HUES48 (cell line): ENCODE measurements at regions not wholly inside any gene's neighbourhood (a gene's known extent, or its start where the extent isn't known, plus 50 kb on each side); places are given as distances from the start of the nearest gene placed in this dataset.
"Not testable (repeated sequence)": the region's sequence is repeated elsewhere in the genome, so short reads cannot be mapped to it uniquely, and the experiment has no call there.

Experiments
- H3K27ac ChIP-seq: one replicate; pipeline ENCODE4 v1.7.0; 2013; ENCODE audit warnings: low read depth, low read length, inconsistent platforms
- H3K27me3 ChIP-seq: 2 replicates; pipeline ENCODE4 v1.6.1; 2013; ENCODE audit warnings: mild to moderate bottlenecking, low read length; ENCODE audit not compliant: control insufficient read depth, insufficient read depth
- H3K36me3 ChIP-seq: 2 replicates; pipeline ENCODE4 v1.6.1; 2013; ENCODE audit warnings: low read length; ENCODE audit not compliant: control insufficient read depth, insufficient read depth
- H3K4me1 ChIP-seq: 2 replicates; pipeline ENCODE4 v1.6.1; 2013; ENCODE audit warnings: mild to moderate bottlenecking, low read length; ENCODE audit not compliant: control insufficient read depth, insufficient read depth
- H3K4me3 ChIP-seq: 2 replicates; pipeline ENCODE4 v1.5.1; 2013; ENCODE audit warnings: mild to moderate bottlenecking, low read depth, low read length
- H3K9ac ChIP-seq: 2 replicates; pipeline ENCODE4 v1.6.1; 2013; ENCODE audit warnings: mild to moderate bottlenecking, low read depth, low read length, moderate library complexity
- H3K9me3 ChIP-seq: 2 replicates; pipeline ENCODE4 v1.6.1; 2013; ENCODE audit warnings: low read length; ENCODE audit not compliant: control insufficient read depth, insufficient read depth

DNA sequence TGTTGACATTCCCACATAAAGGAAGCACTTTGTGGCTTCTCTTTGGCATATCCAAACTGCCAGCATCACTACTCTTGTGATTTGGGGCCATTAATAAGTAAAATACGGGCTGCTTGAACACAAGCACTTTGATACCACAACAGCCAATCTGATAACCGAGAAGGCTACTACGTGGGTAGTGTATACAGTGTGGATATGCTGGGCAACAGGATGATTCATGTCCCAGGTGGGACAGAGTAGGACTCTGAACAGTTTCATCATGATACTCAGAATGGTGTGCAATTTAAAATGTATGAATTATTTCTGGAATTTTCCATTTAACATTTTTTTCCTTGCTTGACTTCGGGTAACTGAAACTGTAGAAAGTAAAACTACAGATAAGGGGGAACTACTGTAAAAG is 225.0 kb upstream of the DDHD1 start:
- H3K4me1 ChIP-seq: no peaks in the 10 kb centered on the region
- H3K27ac ChIP-seq: no peak overlapping the region
- H3K9ac ChIP-seq: no peak overlapping the region
- no peak overlapping the region for H3K4me3 ChIP-seq
- H3K9me3 ChIP-seq: no peaks in the 10 kb centered on the region
- no peaks in the 10 kb centered on the region for H3K36me3 ChIP-seq
- H3K27me3 ChIP-seq: no peaks in the 10 kb centered on the region

DNA sequence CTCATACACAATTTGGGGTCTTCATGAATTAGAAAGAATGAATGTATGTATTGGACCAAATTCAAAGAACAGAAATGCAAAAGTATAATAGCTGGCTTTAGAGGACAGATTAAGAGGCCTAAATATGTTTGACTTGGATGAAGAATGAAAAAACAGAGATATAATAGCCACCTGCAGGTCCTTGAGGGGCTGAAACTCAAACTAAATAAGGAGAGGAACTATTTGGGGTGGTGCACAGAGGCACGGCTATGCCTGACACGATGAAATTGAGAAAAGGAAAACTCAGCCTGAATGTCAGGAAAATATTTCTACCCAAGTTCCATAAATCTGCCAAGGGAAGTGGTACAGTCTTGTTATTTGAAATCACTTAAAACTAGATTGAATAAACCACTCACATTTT is 222.9 kb upstream of the DDHD1 start:
- H3K9me3 ChIP-seq: no peaks in the 10 kb centered on the region
- H3K4me3 ChIP-seq: no peak overlapping the region
- H3K4me1 ChIP-seq: no peaks in the 10 kb centered on the region
- no peaks in the 10 kb centered on the region for H3K36me3 ChIP-seq
- H3K27me3 ChIP-seq: no peaks in the 10 kb centered on the region
- no peak overlapping the region for H3K27ac ChIP-seq
- no peak overlapping the region for H3K9ac ChIP-seq

DNA sequence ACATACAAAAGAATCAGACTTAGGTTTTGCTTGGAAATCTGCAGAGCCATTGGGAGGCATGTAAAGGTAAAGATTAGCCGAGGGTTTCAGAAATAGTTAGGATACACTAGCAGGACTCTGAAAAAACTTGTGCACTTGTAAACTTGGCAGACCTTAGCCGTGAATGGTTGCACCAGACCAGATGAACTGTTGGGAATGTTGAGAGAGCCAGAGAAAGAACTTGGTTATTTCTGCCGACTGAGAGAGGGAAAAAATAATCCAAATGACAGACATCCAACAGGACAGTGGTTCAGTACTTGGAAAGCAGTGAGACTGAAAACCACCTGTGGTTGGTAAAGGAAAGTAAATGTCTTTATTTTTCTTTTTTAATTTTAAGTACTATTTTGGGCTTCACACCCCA is 222.5 kb upstream of the DDHD1 start:
- Histone ChIP-seq H3K9ac (no peak overlapping the region), H3K27ac (no peak overlapping the region), H3K9me3 (no peaks in the 10 kb centered on the region), H3K27me3 (no peaks in the 10 kb centered on the region), H3K4me3 (no peak overlapping the region), H3K4me1 (no peaks in the 10 kb centered on the region), H3K36me3 (no peaks in the 10 kb centered on the region)

DNA sequence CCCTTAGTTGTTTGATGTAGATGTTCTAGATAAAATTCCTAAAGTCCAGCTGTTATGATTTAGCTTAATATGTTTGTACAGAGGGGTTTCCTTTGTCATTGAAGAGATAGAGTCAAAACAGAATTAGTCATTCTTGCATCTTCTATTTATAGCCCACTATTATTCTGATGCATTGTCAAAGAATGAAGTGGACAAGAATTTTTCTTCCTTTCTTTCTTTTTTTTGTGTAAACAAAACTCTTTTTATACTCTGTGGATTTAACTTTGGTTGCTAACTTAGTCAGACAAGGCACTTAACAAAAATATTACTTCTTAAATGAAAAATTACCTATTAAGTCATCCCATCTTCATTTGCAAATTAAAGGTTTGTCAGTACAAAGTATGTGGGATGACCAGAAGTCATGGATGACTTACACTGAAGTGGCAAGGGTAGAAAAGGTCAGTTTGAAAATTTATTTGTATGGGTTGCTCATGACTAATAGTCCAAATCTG is 215.6 kb upstream of the DDHD1 start:
- Histone ChIP-seq H3K27me3 (no peaks in the 10 kb centered on the region), H3K9me3 (no peaks in the 10 kb centered on the region), H3K4me1 (peaks cover 27% of the 10 kb centered on the region), H3K9ac (no peak overlapping the region), H3K27ac (no peak overlapping the region), H3K4me3 (no peak overlapping the region), H3K36me3 (no peaks in the 10 kb centered on the region)

DNA sequence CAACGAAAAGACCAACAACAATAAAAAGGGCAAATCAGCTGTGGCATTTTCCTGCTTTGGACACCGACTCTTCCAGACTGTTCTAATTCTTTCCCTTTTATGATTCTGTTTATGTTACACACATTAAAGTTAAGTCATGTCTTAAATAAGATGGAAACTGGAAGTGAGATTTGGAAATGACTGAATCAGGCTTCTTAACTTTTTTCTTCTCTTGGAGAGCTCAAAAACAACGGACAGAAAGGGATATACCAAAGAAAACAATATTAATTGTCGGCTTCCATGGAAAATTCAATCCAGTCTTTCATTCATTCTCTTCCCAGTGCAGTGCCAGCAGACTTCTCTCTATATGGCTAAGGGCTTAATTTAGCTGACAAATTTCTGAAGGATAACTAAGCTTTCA is 214.9 kb upstream of the DDHD1 start:
- Histone ChIP-seq H3K36me3 (no peaks in the 10 kb centered on the region), H3K4me3 (no peak overlapping the region), H3K9me3 (no peaks in the 10 kb centered on the region), H3K27me3 (no peaks in the 10 kb centered on the region), H3K27ac (no peak overlapping the region), H3K9ac (no peak overlapping the region), H3K4me1 (peaks cover 27% of the 10 kb centered on the region)

DNA sequence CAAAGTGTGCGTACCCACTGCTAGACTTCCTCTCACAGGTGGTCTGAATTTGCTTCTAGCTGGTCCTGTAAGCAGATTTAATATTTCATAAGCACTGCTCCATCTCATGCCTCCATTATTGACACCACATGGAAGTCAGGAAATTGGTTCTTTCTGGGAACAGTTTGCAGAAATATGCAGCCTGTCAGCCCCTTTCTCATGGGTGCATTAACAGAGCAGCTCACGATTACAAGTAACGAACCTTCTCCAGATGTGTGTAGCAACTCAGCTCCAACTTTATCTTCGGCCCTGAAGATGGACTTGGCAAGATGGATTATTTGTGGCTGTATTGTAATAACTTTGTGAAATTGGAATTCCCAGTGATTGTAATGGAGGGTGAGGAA is 214.5 kb upstream of the DDHD1 start:
- no peak overlapping the region for H3K4me3 ChIP-seq
- H3K9ac ChIP-seq: no peak overlapping the region

DNA sequence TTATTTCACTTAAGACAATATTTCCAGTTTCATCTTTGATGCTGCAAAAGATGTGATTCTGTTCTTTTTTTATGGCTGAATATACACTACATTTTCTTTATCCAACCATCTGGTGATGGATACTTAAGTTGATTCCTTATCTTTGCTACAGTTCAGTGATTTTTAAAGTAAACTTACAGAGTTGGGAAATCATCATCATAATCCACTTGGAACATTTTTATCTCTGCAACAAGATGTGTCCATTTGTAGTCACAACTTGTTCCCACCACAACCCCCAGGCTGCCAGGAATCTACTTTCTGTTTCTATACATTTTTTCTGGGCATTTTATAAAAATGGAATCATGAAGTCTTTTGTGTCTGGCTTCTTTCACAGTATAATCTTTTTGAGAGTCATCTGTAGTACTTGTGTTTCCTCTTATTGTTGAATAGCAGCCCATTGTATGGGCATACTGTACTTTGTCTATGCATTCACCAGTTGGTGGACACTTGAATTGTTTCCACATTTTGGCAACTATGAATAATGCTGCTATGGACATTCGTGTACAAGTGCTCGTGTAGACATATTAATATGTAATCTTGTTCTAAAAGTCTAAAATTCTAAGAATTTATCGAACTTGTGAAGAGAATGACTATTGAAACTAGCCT is 212.5 kb upstream of the DDHD1 start:
- no peak overlapping the region for H3K4me3 ChIP-seq
- H3K9me3 ChIP-seq: no peaks in the 10 kb centered on the region
- no peaks in the 10 kb centered on the region for H3K36me3 ChIP-seq
- no peak overlapping the region for H3K9ac ChIP-seq
- H3K4me1 ChIP-seq: peaks cover 27% of the 10 kb centered on the region
- no peak overlapping the region for H3K27ac ChIP-seq
- no peaks in the 10 kb centered on the region for H3K27me3 ChIP-seq

More for the DNA sequence above, 214.5 kb upstream of the DDHD1 start:
- Histone ChIP-seq H3K27ac (no peak overlapping the region), H3K36me3 (no peaks in the 10 kb centered on the region), H3K9me3 (no peaks in the 10 kb centered on the region), H3K4me1 (peaks cover 27% of the 10 kb centered on the region), H3K27me3 (no peaks in the 10 kb centered on the region)

DNA sequence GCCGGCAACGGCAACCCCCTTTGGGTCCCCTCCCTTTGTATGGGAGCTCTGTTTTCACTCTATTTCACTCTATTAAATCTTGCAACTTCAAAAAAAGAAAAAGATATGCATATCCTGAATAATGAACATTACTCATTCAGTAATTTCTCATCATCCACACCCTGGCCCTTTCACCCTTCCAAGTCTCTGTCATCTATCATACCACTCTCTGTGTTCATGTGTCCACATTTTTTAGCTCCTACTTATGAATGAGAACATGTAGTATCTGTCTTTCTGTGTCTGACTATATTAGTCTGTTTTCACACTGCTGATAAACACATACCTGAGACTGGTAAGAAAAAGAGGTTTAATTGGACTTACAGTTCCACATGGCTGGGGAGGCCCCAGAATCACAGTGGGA is 209.8 kb upstream of the DDHD1 start:
- not testable (repeated sequence) for H3K9ac ChIP-seq, H3K4me1 ChIP-seq, H3K4me3 ChIP-seq, H3K27ac ChIP-seq, H3K9me3 ChIP-seq, H3K27me3 ChIP-seq, H3K36me3 ChIP-seq

DNA sequence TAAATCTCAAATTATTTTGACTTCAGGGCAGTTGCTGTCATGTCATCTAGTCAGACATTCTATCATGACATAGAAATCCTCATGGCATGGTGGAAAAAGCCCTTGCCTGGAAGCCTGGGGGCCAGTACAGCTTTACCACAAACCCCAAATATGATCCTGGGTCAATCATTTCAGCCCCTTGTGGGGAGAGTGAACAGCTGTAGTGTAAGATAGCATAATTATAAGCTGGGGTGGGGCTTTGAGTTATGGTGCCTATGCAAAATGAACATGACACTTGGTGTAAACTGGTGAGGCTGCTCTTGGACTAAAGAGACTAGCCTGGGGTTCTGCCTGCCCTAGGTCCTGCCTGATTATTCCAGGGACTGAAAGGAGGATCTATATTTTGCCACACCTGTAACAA is 207.7 kb upstream of the DDHD1 start:
- Histone ChIP-seq H3K27ac (no peak overlapping the region), H3K9me3 (no peaks in the 10 kb centered on the region; the same call in none of the 2 replicates), H3K9ac (no peak overlapping the region), H3K4me3 (no peak overlapping the region), H3K27me3 (no peaks in the 10 kb centered on the region), H3K4me1 (peaks cover 14% of the 10 kb centered on the region), H3K36me3 (no peaks in the 10 kb centered on the region)

DNA sequence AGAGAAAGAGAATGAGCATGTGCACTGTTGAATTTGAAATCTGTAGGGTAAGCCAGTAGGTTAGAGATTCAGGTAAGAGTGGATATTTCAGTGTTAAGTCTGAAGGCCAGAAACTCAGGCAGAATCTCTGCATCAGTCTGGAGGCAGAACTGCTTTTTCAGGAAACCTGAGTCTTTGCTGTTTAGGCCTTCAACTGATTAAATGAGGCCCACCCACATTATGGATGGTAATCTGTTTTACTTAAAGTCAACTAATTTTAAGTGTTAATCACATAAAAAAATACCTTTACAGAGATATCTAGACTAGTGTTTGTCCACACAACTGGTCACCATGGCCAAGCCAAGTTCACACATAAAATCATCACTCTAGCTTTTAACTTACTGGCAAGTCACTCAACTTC is 205.0 kb upstream of the DDHD1 start:
- no peaks in the 10 kb centered on the region; the same call in none of the 2 replicates for H3K9me3 ChIP-seq

DNA sequence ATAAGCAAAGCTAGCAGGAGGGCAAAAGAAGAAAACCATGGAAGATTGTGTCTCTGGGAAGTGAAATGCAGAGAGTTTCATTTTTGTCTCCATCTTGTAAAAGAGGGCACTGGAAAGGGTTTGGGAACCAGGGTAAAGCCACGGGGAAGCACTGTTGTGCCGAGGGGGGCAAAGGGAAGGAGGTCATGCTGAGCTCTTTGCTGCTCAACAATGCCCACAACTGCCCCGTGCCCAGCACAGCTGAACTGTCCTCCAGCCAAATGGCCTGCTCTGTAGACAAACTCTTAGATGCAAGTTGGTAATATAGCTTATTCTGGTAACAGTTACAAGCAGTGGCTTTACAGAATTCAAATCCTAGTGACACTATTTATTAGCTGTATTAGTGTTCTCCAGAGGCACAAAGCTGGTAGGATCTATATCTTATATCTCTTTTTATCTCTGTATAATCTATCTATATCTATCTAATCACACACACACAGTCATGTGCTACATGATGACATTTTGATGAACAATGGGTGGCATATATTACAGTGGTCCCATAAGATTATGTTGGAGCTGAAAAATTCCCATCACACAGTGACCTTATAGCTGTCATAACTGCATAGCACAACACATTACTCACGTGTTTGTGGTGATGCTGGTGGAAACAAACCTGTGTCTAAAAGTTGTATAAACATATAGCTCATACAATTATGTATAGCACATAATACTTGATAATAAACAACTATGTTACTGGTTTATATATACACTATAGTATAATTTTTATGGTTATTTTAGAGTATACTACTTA is 203.4 kb upstream of the DDHD1 start:
- H3K4me1 ChIP-seq: peaks cover 34% of the 10 kb centered on the region
- no peak overlapping the region for H3K4me3 ChIP-seq
- peak overlapping the region; percentile 57 for H3K9ac ChIP-seq
- no peaks in the 10 kb centered on the region; the same call in none of the 2 replicates for H3K9me3 ChIP-seq
- peak overlapping the region; percentile 92 for H3K27ac ChIP-seq
- no peaks in the 10 kb centered on the region for H3K36me3 ChIP-seq
- no peaks in the 10 kb centered on the region for H3K27me3 ChIP-seq

More for the DNA sequence above, 205.0 kb upstream of the DDHD1 start:
- Histone ChIP-seq H3K27me3 (no peaks in the 10 kb centered on the region), H3K36me3 (no peaks in the 10 kb centered on the region), H3K4me3 (no peak overlapping the region), H3K4me1 (peaks cover 34% of the 10 kb centered on the region), H3K27ac (no peak overlapping the region), H3K9ac (no peak overlapping the region)
